IPS-18a (cell line): ENCODE measurements at regions not wholly inside any gene's neighbourhood (a gene's known extent, or its start where the extent isn't known, plus 50 kb on each side); places are given as distances from the start of the nearest gene placed in this dataset.

ENCODE experiments used
- H3K27ac ChIP-seq: one replicate; pipeline ENCODE4 v1.5.1; 2013; ENCODE audit warnings: low read length
- H3K27me3 ChIP-seq: one replicate; pipeline ENCODE4 v1.6.1; 2013; ENCODE audit warnings: mild to moderate bottlenecking, low read length; ENCODE audit not compliant: control insufficient read depth, insufficient read depth
- H3K36me3 ChIP-seq: one replicate; pipeline ENCODE4 v1.6.1; 2013; ENCODE audit warnings: low read depth, low read length; ENCODE audit not compliant: control insufficient read depth
- H3K4me1 ChIP-seq: one replicate; pipeline ENCODE4 v1.6.1; 2013; ENCODE audit warnings: low read depth, low read length; ENCODE audit not compliant: control insufficient read depth
- H3K4me3 ChIP-seq: one replicate; pipeline ENCODE4 v1.5.1; 2013; ENCODE audit warnings: low read length
- H3K9ac ChIP-seq: one replicate; pipeline ENCODE4 v1.6.1; 2013; ENCODE audit warnings: mild to moderate bottlenecking, low read length, moderate library complexity
- H3K9me3 ChIP-seq: one replicate; pipeline ENCODE4 v1.6.1; 2013; ENCODE audit warnings: low read depth, low read length; ENCODE audit not compliant: control insufficient read depth

DNA sequence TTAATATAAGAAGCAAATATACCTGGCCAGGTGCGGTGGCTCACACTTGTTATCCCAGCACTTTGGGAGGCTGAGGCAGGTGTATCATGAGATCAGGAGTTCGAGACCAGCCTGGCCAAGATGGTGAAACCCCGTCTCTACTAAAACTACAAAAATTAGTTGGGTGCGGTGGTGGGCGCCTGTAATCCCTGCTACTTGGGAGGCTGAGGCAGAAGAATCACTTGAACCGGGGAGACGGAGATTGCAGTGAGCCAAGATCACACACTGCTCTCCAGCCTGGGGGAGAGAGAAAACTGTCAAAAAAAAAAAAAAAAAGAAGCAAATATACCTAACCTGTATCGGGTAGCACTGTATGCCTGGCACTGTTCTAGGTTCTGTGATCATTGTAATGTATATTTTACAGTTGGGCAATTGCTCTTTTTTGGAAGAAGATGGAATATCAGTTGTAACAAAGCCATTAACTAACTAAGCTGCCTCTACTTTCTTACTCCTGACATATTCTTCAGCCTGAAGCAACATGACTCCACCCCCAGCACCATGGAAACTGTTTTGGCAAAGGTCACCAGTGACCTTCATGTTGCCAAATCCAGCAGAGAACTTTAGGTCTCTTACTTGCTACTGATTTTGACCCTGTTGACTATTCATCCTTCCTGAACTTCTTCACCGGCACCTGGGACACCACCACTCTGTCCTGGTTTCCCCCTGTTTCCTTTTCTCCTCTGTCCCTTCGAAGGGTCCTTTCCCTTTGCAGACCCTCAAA, 203.8 kb downstream of the RPLP1 start:
- H3K4me3 ChIP-seq = no peak overlapping the region
- no peak overlapping the region for H3K9ac ChIP-seq
- H3K27ac ChIP-seq = no peak overlapping the region
- H3K4me1 ChIP-seq = no peaks in the 10 kb centered on the region
- H3K9me3 ChIP-seq = no peaks in the 10 kb centered on the region
- no peaks in the 10 kb centered on the region for H3K27me3 ChIP-seq
- H3K36me3 ChIP-seq = no peaks in the 10 kb centered on the region

GRCh38 chr15:69657626-69658025, 205.0 kb downstream of the RPLP1 start:
- no peak overlapping the region for H3K9ac ChIP-seq
- no peak overlapping the region for H3K27ac ChIP-seq
- no peaks in the 10 kb centered on the region for H3K27me3 ChIP-seq
- H3K4me3 ChIP-seq = no peak overlapping the region
- H3K36me3 ChIP-seq = no peaks in the 10 kb centered on the region
- H3K4me1 ChIP-seq = no peaks in the 10 kb centered on the region
- no peaks in the 10 kb centered on the region for H3K9me3 ChIP-seq

- Histone ChIP-seq H3K27ac (no peak overlapping the region), H3K27me3 (no peaks in the 10 kb centered on the region), H3K9ac (no peak overlapping the region), H3K9me3 (no peaks in the 10 kb centered on the region), H3K4me3 (no peak overlapping the region), H3K4me1 (no peaks in the 10 kb centered on the region), H3K36me3 (no peaks in the 10 kb centered on the region)
Observed at GRCh38 chr15:69658411-69658945, 205.9 kb downstream of the RPLP1 start.

DNA sequence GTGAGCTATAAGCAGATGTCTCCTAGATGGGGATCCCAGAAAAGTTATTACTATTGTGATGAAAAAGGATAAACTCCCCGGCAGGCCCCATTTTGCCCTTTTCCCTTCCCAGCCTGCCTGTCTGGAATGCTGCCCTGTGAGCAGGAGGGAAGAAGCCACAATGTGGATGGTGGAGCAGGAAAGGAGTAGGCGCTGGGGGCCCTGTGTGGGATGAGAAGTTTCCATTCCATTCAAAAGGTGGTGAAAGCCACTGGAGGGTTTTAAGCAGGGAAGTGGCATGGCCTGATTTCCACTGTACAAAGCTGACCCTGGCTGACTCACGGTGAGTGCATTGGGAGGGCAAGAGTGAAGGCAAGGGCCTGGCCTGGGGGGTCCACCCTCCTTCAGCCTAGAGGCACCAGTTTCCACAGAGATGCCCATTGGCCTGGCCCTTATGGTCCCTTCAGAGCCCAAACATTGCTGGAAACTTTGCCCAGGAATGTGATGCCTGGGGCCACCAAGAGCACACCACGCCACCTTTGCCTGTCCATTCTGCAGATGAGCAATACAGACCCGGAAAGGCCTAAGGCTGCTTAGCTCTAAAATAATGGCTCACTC, 206.9 kb downstream of the RPLP1 start:
- Histone ChIP-seq H3K27ac (no peak overlapping the region), H3K4me3 (no peak overlapping the region), H3K9me3 (no peaks in the 10 kb centered on the region), H3K4me1 (no peaks in the 10 kb centered on the region), H3K36me3 (no peaks in the 10 kb centered on the region), H3K27me3 (no peaks in the 10 kb centered on the region), H3K9ac (no peak overlapping the region)

DNA sequence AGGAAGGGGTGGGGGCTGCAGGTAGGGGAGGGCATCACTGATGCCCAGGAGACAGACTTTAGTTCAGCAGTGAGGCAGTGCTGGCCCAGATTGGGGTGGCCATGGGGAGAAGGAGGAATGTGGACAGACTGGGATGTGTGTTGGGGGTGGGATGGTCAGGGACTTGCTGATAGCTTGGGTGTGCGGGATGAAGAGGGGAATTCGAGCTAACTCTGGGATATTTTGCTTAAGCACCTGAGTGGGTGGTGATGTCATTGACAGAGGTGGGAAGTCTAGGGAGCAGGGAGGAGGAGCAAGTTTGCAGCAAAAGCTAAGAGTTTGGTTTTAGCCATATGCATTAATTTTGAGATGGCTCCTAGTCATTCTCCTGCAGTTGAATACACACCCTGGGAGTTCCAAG, 207.5 kb downstream of the RPLP1 start:
- Histone ChIP-seq H3K27me3 (no peaks in the 10 kb centered on the region), H3K4me1 (no peaks in the 10 kb centered on the region)

GRCh38 chr15:69660658-69661405, 208.2 kb downstream of the RPLP1 start:
- H3K4me1 ChIP-seq = peaks cover 6% of the 10 kb centered on the region
- H3K36me3 ChIP-seq = no peaks in the 10 kb centered on the region
- H3K27ac ChIP-seq = no peak overlapping the region
- H3K9ac ChIP-seq = no peak overlapping the region
- no peak overlapping the region for H3K4me3 ChIP-seq
- no peaks in the 10 kb centered on the region for H3K9me3 ChIP-seq
- no peaks in the 10 kb centered on the region for H3K27me3 ChIP-seq

More for the DNA sequence above, 207.5 kb downstream of the RPLP1 start:
- no peak overlapping the region for H3K9ac ChIP-seq
- no peak overlapping the region for H3K27ac ChIP-seq
- H3K4me3 ChIP-seq = no peak overlapping the region
- no peaks in the 10 kb centered on the region for H3K9me3 ChIP-seq
- no peaks in the 10 kb centered on the region for H3K36me3 ChIP-seq

DNA sequence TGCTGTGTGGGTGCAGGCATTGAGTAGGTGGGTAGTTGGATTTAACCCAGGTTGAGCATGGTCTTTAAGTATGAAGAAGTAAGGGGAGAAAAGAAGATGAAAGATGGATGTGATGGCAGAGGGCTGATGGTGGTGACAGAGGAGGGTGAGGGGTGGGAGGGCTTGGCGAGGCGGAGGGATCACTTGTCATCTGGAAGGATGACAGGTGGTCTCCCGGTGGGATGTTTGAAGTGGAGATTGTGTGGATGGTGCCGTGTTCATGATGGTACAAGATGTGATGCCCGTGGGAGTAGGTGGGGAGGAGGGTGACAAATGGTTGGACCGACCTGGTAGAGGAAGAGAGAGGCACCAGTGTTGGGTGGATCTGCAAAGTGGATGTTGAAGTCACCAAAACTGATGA, 208.8 kb downstream of the RPLP1 start:
- Histone ChIP-seq H3K9me3 (no peaks in the 10 kb centered on the region), H3K4me3 (no peak overlapping the region), H3K9ac (no peak overlapping the region), H3K27me3 (no peaks in the 10 kb centered on the region), H3K27ac (no peak overlapping the region), H3K4me1 (peaks cover 9% of the 10 kb centered on the region), H3K36me3 (no peaks in the 10 kb centered on the region)

- Histone ChIP-seq H3K36me3 (no peaks in the 10 kb centered on the region), H3K4me1 (peaks cover 9% of the 10 kb centered on the region), H3K4me3 (no peak overlapping the region), H3K27ac (no peak overlapping the region), H3K27me3 (no peaks in the 10 kb centered on the region), H3K9me3 (no peaks in the 10 kb centered on the region), H3K9ac (no peak overlapping the region)
Observed at GRCh38 chr15:69661871-69662644, 209.4 kb downstream of the RPLP1 start.

DNA sequence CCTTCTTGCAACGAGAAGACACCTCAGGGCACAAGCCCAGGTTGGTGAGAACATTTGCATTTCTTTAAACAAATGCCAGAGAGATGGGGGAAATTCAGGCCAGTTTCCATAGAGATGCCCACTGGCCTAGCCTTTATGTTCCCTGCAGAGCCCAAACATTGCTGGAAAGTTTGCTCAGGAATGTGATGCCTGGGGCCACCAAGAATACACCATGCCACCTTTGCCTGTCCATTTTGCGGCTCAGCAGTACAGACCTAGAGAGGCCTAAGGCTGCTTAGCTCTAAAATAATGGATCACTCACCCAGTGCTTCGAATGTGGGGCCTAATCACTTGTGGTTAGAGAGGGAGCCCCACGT, 210.0 kb downstream of the RPLP1 start:
- Histone ChIP-seq H3K4me1 (peaks cover 9% of the 10 kb centered on the region), H3K9me3 (no peaks in the 10 kb centered on the region), H3K27me3 (no peaks in the 10 kb centered on the region), H3K36me3 (no peaks in the 10 kb centered on the region), H3K4me3 (no peak overlapping the region), H3K27ac (no peak overlapping the region), H3K9ac (no peak overlapping the region)

- Histone ChIP-seq H3K4me1 (peaks cover 9% of the 10 kb centered on the region), H3K9ac (no peak overlapping the region), H3K4me3 (no peak overlapping the region), H3K27me3 (no peaks in the 10 kb centered on the region), H3K36me3 (no peaks in the 10 kb centered on the region), H3K9me3 (no peaks in the 10 kb centered on the region), H3K27ac (no peak overlapping the region)
Observed at GRCh38 chr15:69663441-69663840, 210.8 kb downstream of the RPLP1 start.

- no peaks in the 10 kb centered on the region for H3K27me3 ChIP-seq
- no peak overlapping the region for H3K27ac ChIP-seq
- H3K9me3 ChIP-seq = no peaks in the 10 kb centered on the region
- no peak overlapping the region for H3K4me3 ChIP-seq
- H3K36me3 ChIP-seq = no peaks in the 10 kb centered on the region
- H3K4me1 ChIP-seq = peaks cover 9% of the 10 kb centered on the region
- no peak overlapping the region for H3K9ac ChIP-seq
Observed at GRCh38 chr15:69663982-69664381, 211.4 kb downstream of the RPLP1 start.
